GM21447 (cell line): ENCODE measurements at regions not wholly inside any gene's neighbourhood (a gene's known extent, or its start where the extent isn't known, plus 50 kb on each side); places are given as distances from the start of the nearest gene placed in this dataset.
"Not testable (repeated sequence)": the region's sequence is repeated elsewhere in the genome, so short reads cannot be mapped to it uniquely, and the experiment has no call there.

Source experiments
- ATAC-seq: cut with Tn5 transposase; IDR thresholded peaks from one replicate; pipeline ENCODE4 v1.9.1; 2021; ENCODE audit not compliant: unreplicated experiment

- no peak for ATAC-seq
Measured at GRCh38 chr11:37497326-37497725, 899.3 kb upstream of the RAG2 start.

- ATAC-seq, result no peak
Measured at GRCh38 chr11:37496201-37496600, 898.2 kb upstream of the RAG2 start.

- ATAC-seq, result no peak
Measured at GRCh38 chr11:37484298-37484697, 886.3 kb upstream of the RAG2 start.

- no peak for ATAC-seq
Measured at GRCh38 chr11:37483761-37484160, 885.7 kb upstream of the RAG2 start.

- ATAC-seq, result no peak
Measured at GRCh38 chr11:37474889-37475288, 876.9 kb upstream of the RAG2 start.

- no peak for ATAC-seq
Measured at GRCh38 chr11:37468344-37468743, 870.3 kb upstream of the RAG2 start.

- ATAC-seq, result no peak
Measured at GRCh38 chr11:37465221-37465620, 867.2 kb upstream of the RAG2 start.

GRCh38 chr11:37459456-37459855, 861.4 kb upstream of the RAG2 start:
- no peak for ATAC-seq

- no peak for ATAC-seq
Measured at GRCh38 chr11:37456746-37457145, 858.7 kb upstream of the RAG2 start.

- ATAC-seq, result no peak
Measured at GRCh38 chr11:37451903-37452302, 853.9 kb upstream of the RAG2 start.

GRCh38 chr11:37450613-37451012, 852.6 kb upstream of the RAG2 start:
- ATAC-seq, result no peak

GRCh38 chr11:37449146-37449545, 851.1 kb upstream of the RAG2 start:
- no peak for ATAC-seq

- no peak for ATAC-seq
Measured at GRCh38 chr11:37442576-37442975, 844.5 kb upstream of the RAG2 start.

GRCh38 chr11:37431633-37432230, 833.7 kb upstream of the RAG2 start:
- not testable (repeated sequence) for ATAC-seq

GRCh38 chr11:37430966-37431632, 833.1 kb upstream of the RAG2 start:
- not testable (repeated sequence) for ATAC-seq

GRCh38 chr11:37422511-37422910, 824.5 kb upstream of the RAG2 start:
- no peak for ATAC-seq

GRCh38 chr11:37411289-37411688, 813.3 kb upstream of the RAG2 start:
- no peak for ATAC-seq

- no peak for ATAC-seq
Measured at GRCh38 chr11:37409124-37409523, 811.1 kb upstream of the RAG2 start.

- ATAC-seq, result no peak
Measured at GRCh38 chr11:37407461-37407860, 809.4 kb upstream of the RAG2 start.

- no peak for ATAC-seq
Measured at GRCh38 chr11:37406651-37407050, 808.6 kb upstream of the RAG2 start.

- ATAC-seq, result no peak
Measured at GRCh38 chr11:37404231-37404630, 806.2 kb upstream of the RAG2 start.

- ATAC-seq, result no peak
Measured at GRCh38 chr11:37402663-37403062, 804.6 kb upstream of the RAG2 start.
